HG02870 (cell line): ENCODE measurements at regions not wholly inside any gene's neighbourhood (a gene's known extent, or its start where the extent isn't known, plus 50 kb on each side); places are given as distances from the start of the nearest gene placed in this dataset.
A peak's percentile ranks its signal among the peaks of the same experiment; 100 is the strongest.

Experiments
- ATAC-seq: cut with Tn5 transposase; IDR thresholded peaks from one replicate; pipeline ENCODE4 v1.9.1; 2021; ENCODE audit warnings: mild to moderate bottlenecking, moderate library complexity; ENCODE audit not compliant: unreplicated experiment

- no peak for ATAC-seq
Observed at GRCh38 chr4:153034681-153035080, 98.6 kb downstream of the FHDC1 start.

DNA sequence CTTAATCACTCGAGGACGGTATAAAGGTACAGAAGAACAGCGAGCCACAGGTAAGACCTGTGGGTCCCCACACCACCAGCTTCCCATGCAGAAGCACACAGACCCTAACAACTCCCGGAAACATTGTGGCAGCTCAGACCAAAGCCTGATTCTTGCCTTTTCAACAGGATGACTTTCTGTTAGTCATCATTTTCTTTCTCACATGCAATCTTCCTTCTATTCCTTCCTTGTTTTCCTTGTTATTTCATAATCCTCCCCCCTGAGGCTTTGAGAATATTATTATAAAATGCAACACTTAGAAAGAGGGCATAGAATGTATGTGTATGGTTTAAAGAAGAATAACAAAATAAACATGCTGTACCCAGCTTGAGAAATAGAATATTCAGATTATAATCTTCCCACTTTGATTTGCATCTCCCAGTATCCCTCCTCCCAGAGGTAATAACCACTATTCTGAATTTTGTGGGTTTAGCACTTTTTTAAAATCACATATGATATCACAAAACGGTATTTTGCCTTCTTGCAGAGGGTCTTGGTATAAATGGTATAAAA, 100.9 kb downstream of the FHDC1 start:
- ATAC-seq = no peak

DNA sequence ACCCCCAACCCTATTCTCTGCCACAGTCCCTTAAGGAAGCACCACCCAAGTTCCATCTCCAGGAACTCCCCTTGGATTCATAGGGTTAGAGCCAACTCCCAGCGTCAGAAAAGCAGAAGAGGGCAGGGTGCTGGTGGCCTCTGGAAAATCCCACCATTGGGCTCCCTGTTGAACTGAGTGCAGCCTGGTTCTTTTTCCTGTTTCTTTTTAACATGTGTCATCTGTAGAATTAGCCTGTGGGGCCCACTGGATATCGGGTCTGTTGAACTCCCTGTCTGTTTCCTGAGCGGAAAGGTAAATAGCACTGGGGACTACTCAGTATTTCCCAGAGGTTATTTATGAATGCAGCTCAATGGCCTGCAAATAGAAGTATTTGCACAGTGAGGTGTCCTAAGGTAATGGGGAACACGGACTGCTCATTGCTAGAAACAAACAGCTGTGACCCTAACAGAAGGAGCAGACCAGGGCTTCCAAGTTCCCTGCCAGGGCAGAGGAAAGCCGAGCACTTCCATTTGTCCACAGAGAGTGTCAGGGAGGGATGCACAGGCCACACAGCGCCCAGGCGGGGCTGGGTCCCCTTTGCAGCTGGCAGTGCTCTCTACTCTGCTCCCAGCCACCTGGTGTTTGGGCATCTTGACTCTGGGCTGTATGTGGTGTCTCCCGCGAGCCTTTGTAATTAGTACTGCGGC, 102.6 kb downstream of the FHDC1 start:
- ATAC-seq = no peak

- ATAC-seq = no peak
Observed at GRCh38 chr4:153039542-153040185, 103.5 kb downstream of the FHDC1 start.

DNA sequence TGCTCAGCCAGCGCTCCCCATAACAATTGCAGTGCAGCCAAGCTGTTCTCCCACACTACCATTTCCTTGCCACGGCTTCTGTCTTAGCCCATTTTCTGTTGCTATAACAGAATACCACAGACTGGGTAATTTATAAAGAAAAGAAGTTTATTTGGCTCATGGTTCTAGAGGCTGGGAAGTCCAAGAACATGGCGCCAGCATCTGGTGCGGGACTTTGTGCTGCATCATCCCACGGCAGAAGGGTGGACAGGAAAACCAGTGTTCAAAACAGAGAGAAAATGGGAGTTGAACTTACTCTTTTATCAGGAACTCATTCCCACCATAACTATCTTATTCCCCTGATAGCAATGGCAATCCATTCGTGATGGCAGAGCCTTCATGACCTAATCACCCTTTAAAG, 104.6 kb downstream of the FHDC1 start:
- ATAC-seq = no peak

GRCh38 chr4:153044036-153044435, 107.9 kb downstream of the FHDC1 start:
- no peak for ATAC-seq

DNA sequence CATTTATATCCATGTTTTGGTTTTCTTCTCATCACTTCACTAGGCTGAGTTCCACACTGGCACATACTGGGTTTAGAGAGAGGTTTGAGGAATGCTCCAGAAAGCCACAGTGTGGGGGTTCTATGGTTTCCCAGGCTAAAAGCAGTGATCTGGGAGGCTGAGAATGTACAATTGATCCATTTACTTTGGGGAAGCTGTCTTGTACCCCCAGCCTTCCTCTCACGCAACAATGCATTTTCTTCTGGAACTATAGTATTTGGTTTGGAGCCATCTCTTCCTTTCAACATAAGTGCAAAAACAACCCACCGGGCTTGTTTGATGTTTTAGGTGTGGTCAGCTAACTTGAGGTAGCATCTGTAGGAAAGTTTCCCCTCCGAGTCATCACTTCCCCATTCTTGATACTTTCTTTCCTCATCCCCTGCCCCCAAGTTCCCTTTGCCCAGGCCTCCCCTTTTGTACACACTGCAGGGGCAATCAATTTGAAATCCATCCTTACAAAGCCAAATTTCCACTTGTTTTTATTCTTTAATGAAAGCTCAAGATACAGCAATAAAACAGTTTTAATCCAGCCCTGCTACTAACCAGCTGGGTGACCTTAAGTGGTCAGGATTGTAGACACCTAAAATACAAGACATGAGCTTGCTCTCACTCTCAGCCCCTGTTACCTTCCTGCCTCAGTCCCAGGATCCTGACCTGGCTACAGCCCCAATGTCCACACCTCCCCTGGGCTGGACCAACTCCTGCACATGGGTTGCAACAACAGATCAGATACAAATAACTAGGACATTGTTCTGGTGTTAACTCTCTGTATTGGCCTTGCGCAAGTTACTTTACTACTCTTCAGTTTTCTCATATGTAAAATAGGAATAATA, 109.2 kb downstream of the FHDC1 start:
- peak; percentile 65 for ATAC-seq

DNA sequence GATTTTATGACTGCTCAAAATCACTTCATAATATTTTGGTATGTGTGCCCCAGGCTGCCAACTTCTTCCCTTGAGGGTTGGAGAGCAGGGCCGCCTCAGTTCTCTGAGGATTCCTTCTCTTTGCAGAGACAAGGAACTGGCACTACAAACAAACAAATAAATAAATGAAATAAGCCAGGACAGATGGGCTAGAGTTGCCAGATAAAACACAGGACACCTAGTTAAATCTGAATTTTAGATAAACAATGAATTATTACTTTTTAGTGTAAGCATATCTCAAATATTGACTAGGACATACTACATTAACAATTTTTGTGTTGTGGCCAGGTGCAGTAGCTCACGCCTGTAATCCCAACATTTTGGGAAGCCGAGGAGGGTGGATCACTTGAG, 122.5 kb downstream of the FHDC1 start:
- no peak for ATAC-seq

GRCh38 chr4:153060196-153060595, 124.1 kb downstream of the FHDC1 start:
- ATAC-seq = no peak

DNA sequence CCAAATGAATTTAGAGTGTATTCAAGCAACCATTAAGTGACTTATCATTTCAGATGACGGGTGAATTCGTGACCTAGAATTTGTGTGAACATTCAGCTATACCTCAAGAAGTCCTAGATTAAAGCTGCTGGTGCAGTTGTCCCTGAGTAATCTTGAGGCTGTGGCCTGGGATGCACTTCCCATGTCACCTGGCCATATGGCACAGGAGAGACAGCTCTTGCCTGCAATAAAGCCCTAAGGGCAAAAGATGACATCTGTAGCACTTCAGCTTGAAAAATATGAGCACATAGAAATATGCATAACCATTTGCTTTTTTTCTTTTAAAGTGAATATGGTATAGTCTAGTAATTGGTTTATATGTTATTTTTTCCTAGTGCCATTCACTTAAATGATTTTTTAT, 125.8 kb downstream of the FHDC1 start:
- no peak for ATAC-seq

DNA sequence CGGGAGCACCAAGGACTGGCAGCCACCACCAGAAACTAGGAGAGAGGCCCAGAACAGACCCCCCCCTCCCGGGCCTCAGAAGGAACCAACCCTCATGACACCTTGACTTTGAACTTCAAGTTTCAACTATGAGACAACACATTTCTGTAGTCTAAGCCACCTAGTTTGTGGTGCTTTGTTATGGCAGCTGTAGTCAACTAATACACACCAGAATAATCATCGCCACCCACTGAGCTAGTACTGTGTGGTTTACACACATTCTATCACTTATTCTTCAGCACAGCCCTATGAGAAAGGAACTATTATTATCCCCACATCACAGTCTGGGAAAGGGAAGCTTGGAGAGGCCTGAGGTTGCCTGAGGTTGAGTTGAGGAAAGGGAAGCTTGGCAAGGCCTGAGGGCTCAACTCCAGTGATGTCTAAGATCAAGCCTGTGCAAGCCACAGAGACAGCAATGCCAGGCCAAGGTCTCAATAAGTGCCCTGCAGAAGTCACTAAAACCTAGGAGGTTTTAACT, 126.6 kb downstream of the FHDC1 start:
- no peak for ATAC-seq

GRCh38 chr4:153063490-153063889, 127.4 kb downstream of the FHDC1 start:
- no peak for ATAC-seq

DNA sequence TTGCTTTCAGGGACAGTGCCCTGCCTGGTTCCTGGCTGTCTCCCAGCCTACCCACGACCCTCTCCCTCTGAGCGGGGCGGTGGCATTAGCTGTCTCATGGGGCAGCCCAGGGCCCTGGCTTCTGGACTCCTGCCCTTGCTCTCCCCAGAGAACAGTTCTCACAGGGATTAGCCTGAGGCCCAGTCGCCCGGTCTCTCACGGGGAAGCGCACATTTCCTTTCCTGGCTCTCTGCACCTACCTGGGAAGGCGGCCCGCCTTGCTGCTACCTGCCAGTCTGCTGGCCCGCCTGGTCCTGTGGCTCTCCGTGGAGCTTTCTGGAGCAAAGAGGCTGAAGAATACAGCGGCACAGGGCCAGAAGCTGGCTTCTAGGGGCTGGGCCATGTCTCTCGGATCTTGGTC, 128.4 kb downstream of the FHDC1 start:
- no peak for ATAC-seq

- ATAC-seq = no peak
Observed at GRCh38 chr4:153065276-153065675, 129.2 kb downstream of the FHDC1 start.

- no peak for ATAC-seq
Observed at GRCh38 chr4:153067376-153067775, 131.3 kb downstream of the FHDC1 start.

GRCh38 chr4:153068751-153069150, 132.6 kb downstream of the FHDC1 start:
- no peak for ATAC-seq

DNA sequence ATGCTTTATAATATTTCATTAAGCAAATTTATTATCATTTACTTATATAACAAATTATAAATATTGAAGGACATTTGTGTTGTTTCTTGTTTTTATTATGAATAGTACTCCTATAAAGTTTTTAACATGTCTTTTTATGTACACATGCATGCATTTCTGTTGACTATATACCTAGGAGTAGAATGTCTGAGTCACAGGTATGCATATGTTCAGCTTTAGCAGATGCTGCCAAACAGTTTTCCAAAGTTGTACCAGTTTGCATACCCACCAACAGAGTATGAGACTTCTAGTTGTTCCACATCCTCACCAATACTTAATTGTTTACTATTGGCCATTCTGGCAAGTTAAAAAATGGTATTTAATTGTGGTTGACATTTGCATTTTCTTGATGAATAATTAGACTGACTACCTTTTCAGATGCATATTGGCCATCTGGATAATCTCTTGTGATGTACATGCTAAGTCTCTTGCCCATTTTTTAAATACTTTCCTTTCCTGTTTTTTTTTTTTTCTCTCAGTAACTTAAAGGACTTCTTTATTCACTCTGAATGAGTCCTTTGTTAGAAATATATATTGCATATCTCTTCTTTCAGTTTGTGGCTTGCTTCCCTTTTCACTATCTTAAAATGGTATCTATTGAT, 132.2 kb upstream of the TRIM2 start:
- no peak for ATAC-seq

GRCh38 chr4:153072661-153073060, 131.6 kb upstream of the TRIM2 start:
- ATAC-seq = no peak

DNA sequence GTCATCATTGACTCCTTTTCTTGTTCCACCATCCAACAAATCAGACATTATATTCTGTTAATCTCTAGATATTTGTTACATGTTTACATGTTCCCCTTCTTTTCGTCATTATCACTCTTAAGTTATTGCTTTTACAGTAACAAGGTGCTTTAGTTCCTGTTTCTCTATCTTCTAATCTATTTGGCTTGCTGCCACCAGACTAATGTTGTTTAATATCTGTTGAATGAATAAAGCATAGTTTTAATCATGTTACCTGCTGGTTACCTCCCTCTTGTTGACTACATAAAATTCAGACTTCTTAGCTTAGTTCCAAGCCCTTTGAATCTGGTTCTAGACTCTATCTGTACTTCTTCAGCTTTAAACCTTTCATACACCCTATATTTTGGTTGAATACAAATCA, 129.8 kb upstream of the TRIM2 start:
- no peak for ATAC-seq

- ATAC-seq = no peak
Observed at GRCh38 chr4:153074936-153075630, 129.2 kb upstream of the TRIM2 start.
